OCI-LY7 (cell line): ENCODE measurements at regions not wholly inside any gene's neighbourhood (a gene's known extent, or its start where the extent isn't known, plus 50 kb on each side); places are given as distances from the start of the nearest gene placed in this dataset.

Experiments
- BruUV-seq: library from RNA; stranded (reverse); fragments of 400-500 nt; replicated peaks from 2 replicates; lab custom pipeline; 2021; lab: Mats Ljungman, UMichigan
- CTCF ChIA-PET: fragments of 300-600 bp; sonication (Branson Sonifier 250); formaldehyde crosslinking; loops from one replicate; lab custom pipeline; 2022; ENCODE audit warnings: antibody characterized with exemption; ENCODE audit not compliant: unreplicated experiment; lab: Charles Lee
- POLR2A ChIA-PET: fragments of 300-600 bp; sonication (Branson Sonifier 250); formaldehyde crosslinking; loops from one replicate; lab custom pipeline; 2022; ENCODE audit warnings: antibody characterized with exemption; lab: Charles Lee
- DNase-seq: peaks from one replicate; pipeline ENCODE4 v3.0.0-alpha.2; 2015; ENCODE audit warnings: low spot score
- H2AFZ ChIP-seq: fragments of 200-600 bp; sonication (generic), shearing (Covaris generic); 2 replicates; pipeline ENCODE4 v1.6.1; 2014; ENCODE audit warnings: mild to moderate bottlenecking, antibody characterized with exemption, low read length, moderate library complexity
- H3K27ac ChIP-seq: fragments of 200-600 bp; sonication (generic); 2 replicates; pipeline ENCODE4 v1.5.1; 2014; ENCODE audit warnings: mixed run types, low read depth, mild to moderate bottlenecking, moderate library complexity, low read length, inconsistent platforms; ENCODE audit not compliant: poor library complexity, severe bottlenecking
- H3K36me3 ChIP-seq: fragments of 200-600 bp; sonication (generic); 2 replicates; pipeline ENCODE4 v1.6.1; 2014; ENCODE audit warnings: mild to moderate bottlenecking, antibody characterized with exemption, low read length, moderate library complexity, mixed read lengths; ENCODE audit not compliant: insufficient read depth
- H3K4me1 ChIP-seq: fragments of 200-600 bp; sonication (generic); 2 replicates; pipeline ENCODE4 v1.5.1; 2014; ENCODE audit warnings: mild to moderate bottlenecking, low read length; ENCODE audit not compliant: insufficient read depth, poor library complexity, severe bottlenecking
- H3K4me2 ChIP-seq: fragments of 200-600 bp; sonication (generic); 2 replicates; pipeline ENCODE4 v1.6.1; 2014; ENCODE audit warnings: mild to moderate bottlenecking, low read length
- H3K4me3 ChIP-seq: fragments of 200-600 bp; sonication (generic); 2 replicates; pipeline ENCODE4 v1.5.1; 2014; ENCODE audit warnings: mild to moderate bottlenecking, low read depth, low read length; ENCODE audit not compliant: poor library complexity, severe bottlenecking
- H3K79me2 ChIP-seq: fragments of 200-600 bp; sonication (generic); 2 replicates; pipeline ENCODE4 v1.6.1; 2016; ENCODE audit warnings: low read depth, mild to moderate bottlenecking, low read length, moderate library complexity, mixed read lengths; ENCODE audit not compliant: insufficient read depth
- H3K9me2 ChIP-seq: fragments of 200-600 bp; sonication (generic); 2 replicates; pipeline ENCODE4 v1.6.1; 2016; ENCODE audit warnings: mild to moderate bottlenecking, low read length, mixed read lengths; ENCODE audit not compliant: insufficient read depth
- H3K9me3 ChIP-seq: fragments of 200-600 bp; sonication (generic); 2 replicates; pipeline ENCODE4 v1.6.1; 2014; ENCODE audit warnings: mild to moderate bottlenecking, mixed run types, low read length, mixed read lengths
- H4K20me1 ChIP-seq: fragments of 200-600 bp; sonication (generic); 2 replicates; pipeline ENCODE4 v1.6.1; 2014; ENCODE audit warnings: mild to moderate bottlenecking, antibody characterized with exemption, low read length, moderate library complexity, mixed read lengths; ENCODE audit not compliant: insufficient read depth
- CTCF ChIP-seq: fragments of 200-600 bp; sonication (generic); conservative IDR thresholded peaks from 2 replicates; pipeline ENCODE4 v1.5.1; 2014; ENCODE audit warnings: mild to moderate bottlenecking, antibody characterized with exemption, low read length, moderate library complexity, mixed read lengths
- EZH2phosphoT487 ChIP-seq: fragments of 200-600 bp; sonication (generic); IDR thresholded peaks from 2 replicates; pipeline ENCODE4 v1.6.1; 2018; ENCODE audit warnings: low read depth, borderline replicate concordance, mild to moderate bottlenecking, mixed run types, antibody characterized with exemption, low read length, moderate library complexity, mixed read lengths
- intact Hi-C: fragments of 100-400 bp; cut with micrococcal nuclease; formaldehyde crosslinking; loops from one replicate; pipeline ENCODE4 v1.10.0; 2022; ENCODE audit not compliant: unreplicated experiment

GRCh38 chr4:107317611-107318010 lies 281.5 kb upstream of the DKK2 start:
- H2AFZ ChIP-seq, result no peak overlapping the region
- CTCF ChIA-PET, result no interaction called here

GRCh38 chr4:107315584-107315983 lies 279.5 kb upstream of the DKK2 start:
- Histone ChIP-seq H3K4me1 (no peaks in the 10 kb centered on the region), H3K9me3 (no peaks in the 10 kb centered on the region), H3K27ac (no peak overlapping the region), H2AFZ (no peak overlapping the region), H3K36me3 (no peaks in the 10 kb centered on the region), H3K79me2 (no peaks in the 10 kb centered on the region), H4K20me1 (no peaks in the 10 kb centered on the region), H3K9me2 (no peaks in the 10 kb centered on the region), H3K4me3 (no peak overlapping the region), H3K4me2 (no peak overlapping the region)
- TF ChIP-seq EZH2phosphoT487 (no peak), CTCF (no peak)
- POLR2A ChIA-PET, result no interaction called here
- CTCF ChIA-PET, result no interaction called here
- DNase-seq, result no peak
- no TSS peak for BruUV-seq
- intact Hi-C loops, result no loop called here

More at GRCh38 chr4:107317611-107318010, 281.5 kb upstream of the DKK2 start:
- H3K27ac ChIP-seq, result no peak overlapping the region
- intact Hi-C loops, result no loop called here
- no peak overlapping the region for H3K4me3 ChIP-seq
- H3K4me2 ChIP-seq, result no peak overlapping the region
- H3K4me1 ChIP-seq, result no peaks in the 10 kb centered on the region
- no peaks in the 10 kb centered on the region for H3K79me2 ChIP-seq
- POLR2A ChIA-PET, result no interaction called here
- no peaks in the 10 kb centered on the region for H3K36me3 ChIP-seq
- no peak for TF ChIP-seq CTCF
- no peak for TF ChIP-seq EZH2phosphoT487
- no peaks in the 10 kb centered on the region for H3K9me2 ChIP-seq
- no peaks in the 10 kb centered on the region for H4K20me1 ChIP-seq
- no peak for DNase-seq
- BruUV-seq, result no TSS peak
- H3K9me3 ChIP-seq, result no peaks in the 10 kb centered on the region

GRCh38 chr4:107314156-107314555 lies 278.0 kb upstream of the DKK2 start:
- no peaks in the 10 kb centered on the region for H4K20me1 ChIP-seq
- H3K79me2 ChIP-seq, result no peaks in the 10 kb centered on the region
- ChIA-PET CTCF (no interaction called here), POLR2A (no interaction called here)
- intact Hi-C loops, result no loop called here
- H3K9me2 ChIP-seq, result no peaks in the 10 kb centered on the region
- no peak overlapping the region for H2AFZ ChIP-seq
- H3K9me3 ChIP-seq, result no peaks in the 10 kb centered on the region
- TF ChIP-seq EZH2phosphoT487 (no peak), CTCF (no peak)
- DNase-seq, result no peak
- no peaks in the 10 kb centered on the region for H3K4me1 ChIP-seq
- BruUV-seq, result no TSS peak
- H3K36me3 ChIP-seq, result no peaks in the 10 kb centered on the region
- H3K27ac ChIP-seq, result no peak overlapping the region
- no peak overlapping the region for H3K4me2 ChIP-seq
- no peak overlapping the region for H3K4me3 ChIP-seq
